Neuronal stem cell (in vitro differentiated cells): ENCODE measurements at regions not wholly inside any gene's neighbourhood (a gene's known extent, or its start where the extent isn't known, plus 50 kb on each side); places are given as distances from the start of the nearest gene placed in this dataset.

Source experiments
- DNase-seq: peaks from one replicate; pipeline ENCODE4 v3.0.0-alpha.2; 2013; ENCODE audit warnings: low spot score
- H2AFZ ChIP-seq: one replicate; pipeline ENCODE4 v1.6.1; 2013; ENCODE audit warnings: mild to moderate bottlenecking, low read length, inconsistent platforms
- H2AK5ac ChIP-seq: 2 replicates; pipeline ENCODE4 v1.6.1; 2013; ENCODE audit warnings: low read depth, mild to moderate bottlenecking, inconsistent platforms, low read length, moderate library complexity, mixed read lengths
- H2BK120ac ChIP-seq: 2 replicates; pipeline ENCODE4 v1.6.1; 2013; ENCODE audit warnings: low read depth, mild to moderate bottlenecking, inconsistent platforms, low read length, moderate library complexity, mixed read lengths
- H2BK12ac ChIP-seq: one replicate; pipeline ENCODE4 v1.6.1; 2013; ENCODE audit warnings: low read length, inconsistent platforms
- H2BK15ac ChIP-seq: 2 replicates; pipeline ENCODE4 v1.6.1; 2013; ENCODE audit warnings: mild to moderate bottlenecking, low read length, inconsistent platforms, mixed read lengths
- H2BK5ac ChIP-seq: one replicate; pipeline ENCODE4 v1.6.1; 2013; ENCODE audit warnings: inconsistent platforms, mild to moderate bottlenecking, low read length, moderate library complexity
- H3K14ac ChIP-seq: one replicate; pipeline ENCODE4 v1.6.1; 2013; ENCODE audit warnings: low read length, inconsistent platforms
- H3K18ac ChIP-seq: 2 replicates; pipeline ENCODE4 v1.6.1; 2013; ENCODE audit warnings: low read length, inconsistent platforms
- H3K23ac ChIP-seq: 2 replicates; pipeline ENCODE4 v1.6.1; 2013; ENCODE audit warnings: low read depth, mild to moderate bottlenecking, mixed read lengths, low read length, inconsistent platforms; ENCODE audit not compliant: poor library complexity
- H3K27ac ChIP-seq: replicated peaks from 3 replicates; pipeline ENCODE4 v1.5.1; 2013; ENCODE audit warnings: low read length, inconsistent platforms
- H3K27me3 ChIP-seq, 3 experiments: 2 replicates each; pipeline ENCODE4 v1.6.1; 2013; ENCODE audit warnings: low read length in 3 of 3, mild to moderate bottlenecking in 2 of 3, inconsistent platforms in 1 of 3, low read depth in 1 of 3, mixed read lengths in 1 of 3, moderate library complexity in 1 of 3; ENCODE audit not compliant: control insufficient read depth in 3 of 3, insufficient read depth in 3 of 3
- H3K36me3 ChIP-seq, 2 donors: replicated peaks in 1 of 2; 2 replicates each; pipeline ENCODE4 v1.6.1; 2013; ENCODE audit warnings: low read length in 2 of 2; ENCODE audit not compliant: control insufficient read depth in 2 of 2, insufficient read depth in 2 of 2
- H3K4ac ChIP-seq: 2 replicates; pipeline ENCODE4 v1.6.1; 2013; ENCODE audit warnings: inconsistent platforms, mild to moderate bottlenecking, low read length, moderate library complexity
- H3K4me1 ChIP-seq, 2 donors: 1 replicate in 1 of 2; 2 replicates in 1 of 2; pipeline ENCODE4 v1.6.1; 2013; ENCODE audit warnings: low read length in 2 of 2, low read depth in 1 of 2; ENCODE audit not compliant: control insufficient read depth in 2 of 2, insufficient read depth in 1 of 2
- H3K4me2 ChIP-seq: one replicate; pipeline ENCODE4 v1.6.1; 2013; ENCODE audit warnings: mild to moderate bottlenecking, low read length, inconsistent platforms; ENCODE audit not compliant: insufficient read depth, poor library complexity, severe bottlenecking
- H3K4me3 ChIP-seq, 2 donors: 2 replicates each; pipeline ENCODE4 v1.5.1; 2013; ENCODE audit warnings: low read length in 2 of 2, mild to moderate bottlenecking in 2 of 2, inconsistent platforms in 1 of 2, moderate library complexity in 1 of 2
- H3K79me1 ChIP-seq: one replicate; pipeline ENCODE4 v1.6.1; 2013; ENCODE audit warnings: low read depth, mild to moderate bottlenecking, inconsistent platforms, low read length, moderate library complexity
- H3K9ac ChIP-seq: one replicate; pipeline ENCODE4 v1.6.1; 2013; ENCODE audit warnings: mild to moderate bottlenecking, low read depth, low read length, inconsistent platforms; ENCODE audit not compliant: poor library complexity
- H3K9me3 ChIP-seq, 2 donors: replicated peaks in 1 of 2; 2 replicates each; pipeline versions ENCODE3 to v1.6.1; 2013; ENCODE audit warnings: low read length in 2 of 2, mild to moderate bottlenecking in 2 of 2, inconsistent platforms in 1 of 2, low read depth in 1 of 2, mixed read lengths in 1 of 2, moderate library complexity in 1 of 2; ENCODE audit not compliant: control insufficient read depth in 2 of 2, insufficient read depth in 1 of 2
- H4K8ac ChIP-seq: one replicate; pipeline ENCODE4 v1.6.1; 2013; ENCODE audit warnings: low read depth, mild to moderate bottlenecking, inconsistent platforms, low read length, moderate library complexity
- H4K91ac ChIP-seq: one replicate; pipeline ENCODE4 v1.6.1; 2013; ENCODE audit warnings: low read length, low read depth, mild to moderate bottlenecking, inconsistent platforms; ENCODE audit not compliant: poor library complexity
- WGBS, 2 donors: extraction: QIAGEN DNeasy Blood & Tissue Kit; methylation state at CpG; one replicate each; pipeline ENCODE4 v1.1.7; 2013; ENCODE audit warnings: missing lambda C conversion rate in 2 of 2, mixed read lengths in 1 of 2; ENCODE audit not compliant: insufficient read length in 2 of 2, insufficient replicate concordance in 1 of 2; ENCODE audit errors: extremely low coverage in 2 of 2; 5-methylcytosine and 5-hydroxymethylcytosine counted together

GRCh38 chr15:93848076-93848475, 383.3 kb upstream of the MCTP2 start:
- H3K14ac ChIP-seq: no peak overlapping the region
- H3K36me3 ChIP-seq: no peaks in the 10 kb centered on the region
- H3K9ac ChIP-seq: no peak overlapping the region
- H3K4me1 ChIP-seq: no peaks in the 10 kb centered on the region
- no peak overlapping the region for H3K4ac ChIP-seq
- no peak overlapping the region for H4K8ac ChIP-seq
- no peaks in the 10 kb centered on the region for H3K9me3 ChIP-seq
- H3K23ac ChIP-seq: no peak overlapping the region
- H3K79me1 ChIP-seq: no peaks in the 10 kb centered on the region
- DNase-seq: no peak
- H2BK15ac ChIP-seq: no peak overlapping the region
- whole genome bisulfite sequencing, 2 donors: no CpG with 5 or more reads among the region's 3 CpGs
- H3K27ac ChIP-seq: no peak overlapping the region
- no peak overlapping the region for H4K91ac ChIP-seq
- no peaks in the 10 kb centered on the region for H3K27me3 ChIP-seq
- H3K4me2 ChIP-seq: no peak overlapping the region
- no peak overlapping the region for H3K4me3 ChIP-seq
- H3K18ac ChIP-seq: no peak overlapping the region
- no peak overlapping the region for H2BK5ac ChIP-seq
- no peak overlapping the region for H2AFZ ChIP-seq
- no peak overlapping the region for H2BK12ac ChIP-seq
- no peak overlapping the region for H2BK120ac ChIP-seq
- no peak overlapping the region for H2AK5ac ChIP-seq

GRCh38 chr15:93846148-93846547, 385.2 kb upstream of the MCTP2 start:
- H3K4me2 ChIP-seq: no peak overlapping the region
- no peak overlapping the region for H3K14ac ChIP-seq
- no peak overlapping the region for H2BK15ac ChIP-seq
- no peak overlapping the region for H2AK5ac ChIP-seq
- DNase-seq: no peak
- H3K36me3 ChIP-seq: no peaks in the 10 kb centered on the region
- no peak overlapping the region for H3K18ac ChIP-seq
- no CpG with 5 or more reads among the region's 9 CpGs for WGBS, 2 donors
- H3K4me3 ChIP-seq: peak overlapping the region in 1 of 2 donors; percentile 8
- H2AFZ ChIP-seq: no peak overlapping the region
- no peak overlapping the region for H4K8ac ChIP-seq
- H2BK5ac ChIP-seq: no peak overlapping the region
- H3K23ac ChIP-seq: no peak overlapping the region
- no peaks in the 10 kb centered on the region for H3K9me3 ChIP-seq
- no peak overlapping the region for H2BK120ac ChIP-seq
- no peak overlapping the region for H3K9ac ChIP-seq
- H3K4ac ChIP-seq: no peak overlapping the region
- no peak overlapping the region for H4K91ac ChIP-seq
- no peaks in the 10 kb centered on the region for H3K79me1 ChIP-seq
- no peaks in the 10 kb centered on the region for H3K27me3 ChIP-seq
- no peak overlapping the region for H2BK12ac ChIP-seq
- H3K4me1 ChIP-seq: no peaks in the 10 kb centered on the region
- no peak overlapping the region for H3K27ac ChIP-seq

DNA sequence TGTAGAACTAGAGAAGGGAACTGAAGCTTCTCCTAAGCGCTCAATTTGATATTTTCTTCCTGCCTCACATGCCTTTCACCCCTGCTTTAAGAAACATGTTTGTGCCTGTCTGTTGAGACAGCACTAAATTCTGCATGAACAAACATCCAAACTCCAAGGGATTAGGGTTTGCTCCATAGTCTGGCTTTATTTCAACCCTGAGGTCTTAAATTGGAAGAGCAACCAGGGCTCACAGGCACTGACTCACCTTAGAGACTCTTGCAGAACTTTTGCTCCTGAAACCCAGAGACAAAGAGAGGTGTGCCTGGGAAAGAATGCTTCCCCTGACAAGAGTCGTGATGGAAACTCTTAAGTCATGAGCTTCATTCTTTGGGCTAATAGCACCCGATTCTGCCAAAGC, 393.9 kb upstream of the MCTP2 start:
- Histone ChIP-seq H4K8ac (no peak overlapping the region), H3K27me3 (no peaks in the 10 kb centered on the region), H3K36me3 (no peaks in the 10 kb centered on the region)

DNA sequence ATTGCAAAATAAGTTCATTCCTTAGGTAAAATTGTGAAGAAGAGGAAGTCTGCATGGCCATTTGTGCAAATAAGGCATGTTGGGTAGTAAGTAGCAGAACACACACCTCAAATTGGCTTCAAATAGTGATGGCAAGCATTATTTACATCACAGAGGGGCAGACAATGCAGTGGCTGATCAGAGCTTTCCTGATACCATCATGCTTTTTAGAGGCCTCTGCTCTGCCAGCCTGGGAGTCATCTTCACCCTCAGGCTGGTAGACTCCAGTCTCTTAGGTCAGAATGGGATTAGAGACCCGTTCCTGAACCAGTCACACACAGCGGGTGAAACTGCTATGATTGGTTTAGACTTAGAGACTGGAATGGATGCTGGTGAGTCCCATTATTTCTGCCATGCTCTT, 396.0 kb upstream of the MCTP2 start:
- H2BK5ac ChIP-seq: no peak overlapping the region
- no peak overlapping the region for H2AFZ ChIP-seq
- no peak overlapping the region for H3K4ac ChIP-seq
- no peak overlapping the region for H3K27ac ChIP-seq
- H2BK120ac ChIP-seq: no peak overlapping the region
- H3K27me3 ChIP-seq: no peaks in the 10 kb centered on the region
- no peak for DNase-seq
- no peaks in the 10 kb centered on the region for H3K36me3 ChIP-seq
- H3K14ac ChIP-seq: no peak overlapping the region
- no peak overlapping the region for H2BK12ac ChIP-seq
- no peak overlapping the region for H3K4me2 ChIP-seq
- no peak overlapping the region for H3K4me3 ChIP-seq
- no peaks in the 10 kb centered on the region for H3K9me3 ChIP-seq
- H3K18ac ChIP-seq: no peak overlapping the region
- no peaks in the 10 kb centered on the region for H3K79me1 ChIP-seq
- H4K91ac ChIP-seq: no peak overlapping the region
- H3K4me1 ChIP-seq: peaks cover 8 to 13% of the 10 kb centered on the region in 2 donors
- H3K23ac ChIP-seq: no peak overlapping the region
- H3K9ac ChIP-seq: no peak overlapping the region
- WGBS, 2 donors: no CpG with 5 or more reads among the region's 2 CpGs
- H2BK15ac ChIP-seq: no peak overlapping the region
- H4K8ac ChIP-seq: no peak overlapping the region
- H2AK5ac ChIP-seq: no peak overlapping the region

More for the DNA sequence above, 393.9 kb upstream of the MCTP2 start:
- Histone ChIP-seq H3K18ac (no peak overlapping the region), H2AFZ (peak overlapping the region; percentile 1), H3K4me2 (no peak overlapping the region), H3K79me1 (no peaks in the 10 kb centered on the region), H3K27ac (no peak overlapping the region), H3K4ac (no peak overlapping the region), H2BK12ac (no peak overlapping the region), H3K4me3 (no peak overlapping the region), H2BK120ac (no peak overlapping the region), H2BK15ac (no peak overlapping the region), H3K23ac (no peak overlapping the region), H3K14ac (no peak overlapping the region), H4K91ac (no peak overlapping the region), H3K9ac (no peak overlapping the region), H2BK5ac (no peak overlapping the region), H2AK5ac (no peak overlapping the region), H3K4me1 (peaks cover 1 to 3% of the 10 kb centered on the region in 2 donors), H3K9me3 (no peaks in the 10 kb centered on the region)
- no peak for DNase-seq
- no CpG with 5 or more reads among the region's 3 CpGs for WGBS, 2 donors
